Hepatocyte (in vitro differentiated cells): ENCODE measurements at regions not wholly inside any gene's neighbourhood (a gene's known extent, or its start where the extent isn't known, plus 50 kb on each side); places are given as distances from the start of the nearest gene placed in this dataset.

ENCODE experiments used
- DNase-seq: peaks from one replicate; pipeline ENCODE4 v3.0.0-alpha.2; 2016; ENCODE audit warnings: low spot score
- H2AFZ ChIP-seq: fragments of 200-600 bp; sonication (generic); 2 replicates; pipeline ENCODE4 v1.6.0; 2016; ENCODE audit warnings: antibody characterized with exemption, mild to moderate bottlenecking
- H3K27ac ChIP-seq: fragments of 200-600 bp; sonication (generic); 2 replicates; pipeline ENCODE4 v1.5.1; 2016; ENCODE audit warnings: mild to moderate bottlenecking
- H3K27me3 ChIP-seq: fragments of 200-600 bp; sonication (generic); 2 replicates; pipeline ENCODE4 v1.6.1; 2016
- H3K36me3 ChIP-seq: fragments of 200-600 bp; sonication (generic); replicated peaks from 2 replicates; pipeline ENCODE4 v1.5.1; 2016; ENCODE audit warnings: low read depth; ENCODE audit not compliant: insufficient read depth
- H3K4me1 ChIP-seq: fragments of 200-600 bp; sonication (generic); 2 replicates; pipeline ENCODE4 v1.5.1; 2016; ENCODE audit warnings: mild to moderate bottlenecking, moderate library complexity; ENCODE audit not compliant: insufficient read depth
- H3K4me2 ChIP-seq: fragments of 200-600 bp; sonication (generic); 2 replicates; pipeline ENCODE4 v1.6.0; 2016
- H3K4me3 ChIP-seq: fragments of 200-600 bp; sonication (generic); 2 replicates; pipeline ENCODE4 v1.5.1; 2016; ENCODE audit warnings: mild to moderate bottlenecking
- H3K79me2 ChIP-seq: fragments of 200-600 bp; sonication (generic); 2 replicates; pipeline ENCODE4 v1.6.0; 2017; ENCODE audit warnings: mild to moderate bottlenecking
- H3K9me2 ChIP-seq: fragments of 200-600 bp; sonication (generic); replicated peaks from 2 replicates; pipeline ENCODE4 v1.6.0; 2017; ENCODE audit warnings: mild to moderate bottlenecking; ENCODE audit not compliant: insufficient read depth
- H3K9me3 ChIP-seq: fragments of 200-600 bp; sonication (generic); 2 replicates; pipeline ENCODE4 v1.5.1; 2016; ENCODE audit warnings: low read depth, mild to moderate bottlenecking
- H4K20me1 ChIP-seq: fragments of 200-600 bp; sonication (generic); 2 replicates; pipeline ENCODE4 v1.6.0; 2016; ENCODE audit warnings: mild to moderate bottlenecking; ENCODE audit not compliant: insufficient read depth, poor library complexity, severe bottlenecking
- CTCF ChIP-seq: fragments of 200-600 bp; sonication (generic); IDR thresholded peaks from 2 replicates; pipeline ENCODE4 v1.5.1; 2016; ENCODE audit warnings: antibody characterized with exemption, mild to moderate bottlenecking; ENCODE audit not compliant: poor library complexity
- EZH2 ChIP-seq: fragments of 200-600 bp; sonication (generic); IDR thresholded peaks from 2 replicates; pipeline ENCODE4 v1.6.1; 2016; ENCODE audit warnings: antibody characterized with exemption, mild to moderate bottlenecking, borderline replicate concordance
- EZH2phosphoT487 ChIP-seq: fragments of 200-600 bp; sonication (generic); IDR thresholded peaks from one replicate; pipeline ENCODE4 v1.6.1; 2018; ENCODE audit warnings: antibody characterized with exemption, mild to moderate bottlenecking, low read depth, moderate library complexity; ENCODE audit not compliant: unreplicated experiment, severe bottlenecking
- WGBS: methylation state at CpG from one replicate; pipeline ENCODE4 v1.1.6; 2016; ENCODE audit warnings: low lambda C conversion rate; ENCODE audit errors: missing lambda C conversion rate; 5-methylcytosine and 5-hydroxymethylcytosine counted together

- no peak overlapping the region for H3K27ac ChIP-seq
- no peaks in the 10 kb centered on the region for H3K4me1 ChIP-seq
- no peak for DNase-seq
- 91% methylated on average over 4 of the region's 4 CpGs for WGBS
- no peaks in the 10 kb centered on the region for H3K9me2 ChIP-seq
- H3K27me3 ChIP-seq: no peaks in the 10 kb centered on the region
- H2AFZ ChIP-seq: no peak overlapping the region
- no peaks in the 10 kb centered on the region for H3K36me3 ChIP-seq
- no peak overlapping the region for H3K4me2 ChIP-seq
- no peak overlapping the region for H3K4me3 ChIP-seq
- H4K20me1 ChIP-seq: no peaks in the 10 kb centered on the region
- no peak for TF ChIP-seq CTCF
- TF ChIP-seq EZH2: no peak
- no peak for TF ChIP-seq EZH2phosphoT487
- no peaks in the 10 kb centered on the region for H3K9me3 ChIP-seq
- no peaks in the 10 kb centered on the region for H3K79me2 ChIP-seq
These were observed 867.1 kb upstream of the ZEB2 start for GRCh38 chr2:145386973-145387372.

GRCh38 chr2:145383961-145384360, 864.0 kb upstream of the ZEB2 start:
- TF ChIP-seq CTCF: no peak
- TF ChIP-seq EZH2phosphoT487: no peak
- no peak for TF ChIP-seq EZH2
- DNase-seq: no peak
- no peak overlapping the region for H3K27ac ChIP-seq
- H3K79me2 ChIP-seq: no peaks in the 10 kb centered on the region
- no peaks in the 10 kb centered on the region for H3K9me3 ChIP-seq
- H2AFZ ChIP-seq: no peak overlapping the region
- H3K4me2 ChIP-seq: no peak overlapping the region
- no peak overlapping the region for H3K4me3 ChIP-seq
- H3K36me3 ChIP-seq: no peaks in the 10 kb centered on the region
- no peaks in the 10 kb centered on the region for H3K27me3 ChIP-seq
- no peaks in the 10 kb centered on the region for H4K20me1 ChIP-seq
- WGBS: 93% methylated on average over 1 of the region's 1 CpG
- no peaks in the 10 kb centered on the region for H3K4me1 ChIP-seq
- H3K9me2 ChIP-seq: no peaks in the 10 kb centered on the region

- DNase-seq: no peak
- H3K9me3 ChIP-seq: no peaks in the 10 kb centered on the region
These were observed 860.6 kb upstream of the ZEB2 start for GRCh38 chr2:145380436-145381017.

More at GRCh38 chr2:145380436-145381017, 860.6 kb upstream of the ZEB2 start:
- no peaks in the 10 kb centered on the region for H3K79me2 ChIP-seq
- no peak overlapping the region for H3K27ac ChIP-seq
- no peaks in the 10 kb centered on the region for H4K20me1 ChIP-seq
- no peak overlapping the region for H3K4me3 ChIP-seq
- 83% methylated on average over 4 of the region's 4 CpGs for WGBS
- H3K4me2 ChIP-seq: no peak overlapping the region
- no peaks in the 10 kb centered on the region for H3K36me3 ChIP-seq
- no peak overlapping the region for H2AFZ ChIP-seq
- H3K4me1 ChIP-seq: no peaks in the 10 kb centered on the region
- H3K27me3 ChIP-seq: no peaks in the 10 kb centered on the region
- TF ChIP-seq EZH2phosphoT487 (no peak), EZH2 (no peak), CTCF (no peak)
- H3K9me2 ChIP-seq: no peaks in the 10 kb centered on the region
